ENCODE measurements at regions not wholly inside any gene's neighbourhood (a gene's known extent, or its start where the extent isn't known, plus 50 kb on each side); places are given as distances from the start of the nearest gene placed in this dataset.

DNA sequence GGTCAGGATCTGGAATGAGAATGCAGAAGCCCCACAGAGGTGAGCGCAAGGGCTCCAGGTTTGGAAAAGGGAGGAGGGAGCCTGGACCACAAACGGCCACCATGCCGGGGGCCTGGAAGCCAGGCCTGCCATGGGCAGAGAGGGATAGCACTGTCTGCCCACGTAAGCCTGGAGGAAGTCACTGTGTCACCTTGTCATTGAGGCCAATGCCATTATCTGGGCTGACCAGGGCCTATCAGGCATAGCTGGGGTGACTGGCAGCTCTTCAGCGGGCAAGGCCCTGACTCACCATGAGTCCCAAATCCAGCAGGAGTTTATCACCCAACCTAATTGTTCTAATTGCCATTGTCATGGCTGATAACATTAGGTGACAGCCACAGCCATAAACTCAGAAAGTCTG lies 84.6 kb downstream of the MATN1 start:
- FAIRE-seq (no peak), DNase-seq (ENCODE audit: insufficient read length, low spot score) (no peak)
- TF ChIP-seq PAX5 (IDR thresholded peaks at IDR 0.05; ENCODE audit: insufficient read depth, low read length, severe bottlenecking) (no peak), POU2F2 (IDR thresholded peaks at IDR 0.05; ENCODE audit: low read depth, low read length) (no peak), POLR2A (IDR thresholded peaks at IDR 0.05; ENCODE audit: low read depth, low read length) (no peak), SPI1 (IDR thresholded peaks at IDR 0.05; ENCODE audit: low read depth, low read length) (no peak), TAF1 (IDR thresholded peaks at IDR 0.05; ENCODE audit: low read depth, low read length) (no peak), POLR2AphosphoS5 (IDR thresholded peaks at IDR 0.05; ENCODE audit: low read depth, low read length) (no peak)

DNA sequence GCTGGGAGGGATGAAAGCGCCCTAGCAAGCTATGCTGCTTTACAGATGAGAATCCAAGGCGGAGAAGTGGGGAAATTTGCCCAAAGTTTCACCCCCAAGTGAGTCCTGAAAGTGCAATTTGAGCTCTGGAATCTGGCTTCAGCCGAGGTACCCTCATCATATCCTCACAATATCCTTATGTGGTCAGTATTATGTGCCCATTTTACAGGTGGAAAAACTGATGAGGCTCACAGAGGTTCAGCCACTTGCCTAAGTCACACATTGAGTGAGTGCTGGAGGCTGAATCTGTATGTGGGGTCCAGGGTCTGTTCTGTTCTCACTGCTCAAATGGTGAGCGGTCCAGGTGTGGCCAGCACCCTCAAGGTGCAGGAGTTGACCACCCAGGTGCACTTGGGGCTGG lies 85.3 kb downstream of the MATN1 start:
- FAIRE-seq (no peak), DNase-seq (ENCODE audit: insufficient read length, low spot score) (no peak)
- TF ChIP-seq PAX5 (IDR thresholded peaks at IDR 0.05; ENCODE audit: insufficient read depth, low read length, severe bottlenecking) (no peak), TAF1 (IDR thresholded peaks at IDR 0.05; ENCODE audit: low read depth, low read length) (no peak), POU2F2 (IDR thresholded peaks at IDR 0.05; ENCODE audit: low read depth, low read length) (no peak), POLR2A (IDR thresholded peaks at IDR 0.05; ENCODE audit: low read depth, low read length) (no peak), POLR2AphosphoS5 (IDR thresholded peaks at IDR 0.05; ENCODE audit: low read depth, low read length) (no peak), SPI1 (IDR thresholded peaks at IDR 0.05; ENCODE audit: low read depth, low read length) (no peak)

DNA sequence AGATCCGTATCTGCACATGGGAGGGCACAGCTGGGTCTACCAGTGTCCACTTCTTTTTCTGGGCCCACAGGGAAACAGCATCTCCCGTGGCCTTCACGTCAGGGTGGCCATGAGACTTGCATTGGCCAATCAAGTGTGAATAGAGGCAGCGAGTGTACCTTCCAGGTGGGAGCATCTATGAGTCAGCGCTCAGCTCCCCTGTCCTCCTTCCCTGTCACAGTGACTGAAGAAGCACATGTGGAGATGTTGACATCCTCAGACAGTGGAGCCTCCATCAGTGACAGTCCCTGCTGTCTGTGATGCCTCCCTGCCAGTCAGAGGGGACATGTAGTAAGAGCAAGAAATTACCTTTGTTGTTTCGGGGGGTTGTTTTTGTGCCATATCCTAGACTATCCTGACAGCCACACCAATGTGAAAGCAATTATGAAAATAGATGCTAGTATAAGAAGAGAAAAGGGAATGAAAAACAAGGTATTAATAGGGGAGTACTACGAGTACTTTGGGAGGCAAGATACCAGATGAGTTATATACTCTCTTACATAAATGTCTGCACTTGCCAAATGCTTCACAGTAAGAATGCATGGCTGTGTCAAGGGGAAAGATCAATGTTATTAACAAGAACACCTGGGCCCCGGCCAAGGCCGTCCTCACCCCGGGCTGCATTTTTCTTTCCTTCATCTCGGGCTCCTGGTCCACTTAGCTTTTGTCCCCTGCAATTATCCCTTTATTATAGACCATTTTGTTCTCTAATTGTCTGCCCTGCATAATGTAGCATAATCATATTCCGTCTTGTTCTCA lies 86.0 kb downstream of the MATN1 start:
- FAIRE-seq, result no peak
- DNase-seq (ENCODE audit: insufficient read length, low spot score), result no peak
- no peak for TF ChIP-seq TAF1 (IDR thresholded peaks at IDR 0.05; ENCODE audit: low read depth, low read length)
- no peak for TF ChIP-seq POLR2AphosphoS5 (IDR thresholded peaks at IDR 0.05; ENCODE audit: low read depth, low read length)
- TF ChIP-seq PAX5 (IDR thresholded peaks at IDR 0.05; ENCODE audit: insufficient read depth, low read length, severe bottlenecking), result no peak
- TF ChIP-seq POU2F2 (IDR thresholded peaks at IDR 0.05; ENCODE audit: low read depth, low read length), result no peak
- no peak for TF ChIP-seq POLR2A (IDR thresholded peaks at IDR 0.05; ENCODE audit: low read depth, low read length)
- no peak for TF ChIP-seq SPI1 (IDR thresholded peaks at IDR 0.05; ENCODE audit: low read depth, low read length)

DNA sequence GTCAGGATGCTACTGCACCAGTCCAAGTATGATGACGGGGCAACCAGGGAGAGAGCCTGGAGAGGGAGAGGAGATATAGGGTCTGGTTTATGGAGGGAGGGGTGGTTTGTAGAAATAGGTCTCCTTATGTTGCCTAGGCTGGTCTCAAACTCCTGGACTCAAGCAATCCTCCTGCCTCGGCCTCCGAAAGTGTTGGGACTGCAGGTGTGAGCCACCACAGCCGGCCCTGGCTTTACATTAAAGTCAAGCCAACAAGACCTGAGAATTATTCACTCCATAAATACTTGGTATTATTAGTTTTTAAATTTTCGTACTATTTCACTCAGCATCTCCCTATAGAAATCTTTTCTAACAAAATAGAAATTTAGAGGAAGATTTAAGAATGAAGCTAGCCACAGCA lies 86.8 kb downstream of the MATN1 start:
- FAIRE-seq (no peak), DNase-seq (ENCODE audit: insufficient read length, low spot score) (no peak)
- no peak for TF ChIP-seq POLR2A (IDR thresholded peaks at IDR 0.05; ENCODE audit: low read depth, low read length)
- TF ChIP-seq SPI1 (IDR thresholded peaks at IDR 0.05; ENCODE audit: low read depth, low read length), result no peak
- TF ChIP-seq POLR2AphosphoS5 (IDR thresholded peaks at IDR 0.05; ENCODE audit: low read depth, low read length), result no peak
- TF ChIP-seq TAF1 (IDR thresholded peaks at IDR 0.05; ENCODE audit: low read depth, low read length), result no peak
- TF ChIP-seq POU2F2 (IDR thresholded peaks at IDR 0.05; ENCODE audit: low read depth, low read length), result no peak
- no peak for TF ChIP-seq PAX5 (IDR thresholded peaks at IDR 0.05; ENCODE audit: insufficient read depth, low read length, severe bottlenecking)

DNA sequence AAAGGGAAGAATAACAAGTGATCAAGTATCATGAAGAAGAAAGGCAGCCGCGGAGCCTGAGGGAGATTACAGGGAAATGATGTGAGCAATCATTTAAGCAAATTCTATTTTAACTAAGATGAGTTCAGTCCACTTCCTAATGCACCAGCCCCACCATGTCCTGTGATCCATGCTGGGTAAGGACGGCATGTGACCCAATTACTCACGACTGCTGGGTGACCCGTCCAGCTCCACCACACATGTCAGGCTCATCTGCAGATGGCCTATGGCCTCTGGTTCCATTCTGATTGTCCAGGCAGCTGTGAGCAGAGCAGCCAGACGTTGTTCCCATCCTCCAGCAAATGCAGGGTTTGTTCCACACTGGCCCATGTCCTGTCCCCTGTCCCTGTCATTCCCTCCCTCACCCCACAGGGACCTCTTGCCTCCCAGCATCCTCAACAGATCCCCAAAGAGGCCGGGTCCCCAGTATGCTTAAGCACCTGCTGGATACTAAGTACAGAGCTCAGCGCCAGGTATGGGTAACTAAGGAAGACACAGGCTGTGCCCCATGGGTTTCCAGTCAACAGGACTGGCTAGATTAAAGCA lies 87.9 kb downstream of the MATN1 start:
- DNase-seq (ENCODE audit: insufficient read length, low spot score), result no peak
- TF ChIP-seq POLR2AphosphoS5 (IDR thresholded peaks at IDR 0.05; ENCODE audit: low read depth, low read length) (no peak), SPI1 (IDR thresholded peaks at IDR 0.05; ENCODE audit: low read depth, low read length) (no peak), POU2F2 (IDR thresholded peaks at IDR 0.05; ENCODE audit: low read depth, low read length) (no peak), POLR2A (IDR thresholded peaks at IDR 0.05; ENCODE audit: low read depth, low read length) (no peak), PAX5 (IDR thresholded peaks at IDR 0.05; ENCODE audit: insufficient read depth, low read length, severe bottlenecking) (no peak), TAF1 (IDR thresholded peaks at IDR 0.05; ENCODE audit: low read depth, low read length) (no peak)
- FAIRE-seq, result no peak

DNA sequence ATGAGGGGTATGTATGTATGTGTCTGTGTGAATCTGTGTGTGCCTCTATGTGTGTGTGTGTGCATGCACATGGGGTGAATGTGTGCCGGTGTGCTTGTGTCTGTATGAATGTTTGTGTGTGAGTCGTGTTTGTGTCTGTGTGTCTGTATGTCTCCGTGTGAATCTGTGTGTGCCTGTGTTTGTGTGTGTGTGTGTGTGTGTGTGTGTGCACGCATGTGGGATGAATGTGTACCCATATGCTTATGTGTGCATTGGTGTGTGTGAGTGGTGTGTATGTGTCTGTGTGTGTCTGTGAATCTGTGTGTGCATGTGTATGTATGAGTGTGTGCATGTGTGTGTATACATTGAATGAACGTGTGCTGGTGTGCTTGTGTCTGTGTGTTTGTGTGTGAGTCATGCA lies 88.9 kb downstream of the MATN1 start:
- no peak for DNase-seq (ENCODE audit: insufficient read length, low spot score)
- no peak for TF ChIP-seq POLR2AphosphoS5 (IDR thresholded peaks at IDR 0.05; ENCODE audit: low read depth, low read length)
- TF ChIP-seq TAF1 (IDR thresholded peaks at IDR 0.05; ENCODE audit: low read depth, low read length), result no peak
- FAIRE-seq, result no peak

DNA sequence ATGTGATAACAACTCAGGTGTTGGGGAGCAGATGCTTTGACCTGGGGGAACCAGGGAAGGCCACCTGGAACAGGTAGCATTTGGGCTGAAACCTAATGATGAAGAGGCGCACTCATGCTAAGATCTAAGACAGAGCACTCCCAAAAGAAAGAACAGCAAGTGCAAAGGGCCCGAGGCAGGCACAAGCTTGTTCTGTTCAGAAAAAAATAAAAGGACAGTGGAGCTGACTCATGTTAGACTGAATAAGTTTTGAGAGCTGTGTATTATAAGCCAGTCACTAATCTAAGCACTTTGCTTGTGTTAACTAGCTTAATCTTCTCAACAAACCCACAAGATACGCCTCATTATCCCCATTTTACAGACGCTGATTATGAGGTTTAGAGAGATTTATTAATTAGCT lies 90.1 kb downstream of the MATN1 start:
- FAIRE-seq (no peak), DNase-seq (ENCODE audit: insufficient read length, low spot score) (no peak)
- TF ChIP-seq POLR2AphosphoS5 (IDR thresholded peaks at IDR 0.05; ENCODE audit: low read depth, low read length), result no peak
- TF ChIP-seq POU2F2 (IDR thresholded peaks at IDR 0.05; ENCODE audit: low read depth, low read length), result no peak
- TF ChIP-seq TAF1 (IDR thresholded peaks at IDR 0.05; ENCODE audit: low read depth, low read length), result no peak
- TF ChIP-seq PAX5 (IDR thresholded peaks at IDR 0.05; ENCODE audit: insufficient read depth, low read length, severe bottlenecking), result no peak
- no peak for TF ChIP-seq POLR2A (IDR thresholded peaks at IDR 0.05; ENCODE audit: low read depth, low read length)
- no peak for TF ChIP-seq SPI1 (IDR thresholded peaks at IDR 0.05; ENCODE audit: low read depth, low read length)

DNA sequence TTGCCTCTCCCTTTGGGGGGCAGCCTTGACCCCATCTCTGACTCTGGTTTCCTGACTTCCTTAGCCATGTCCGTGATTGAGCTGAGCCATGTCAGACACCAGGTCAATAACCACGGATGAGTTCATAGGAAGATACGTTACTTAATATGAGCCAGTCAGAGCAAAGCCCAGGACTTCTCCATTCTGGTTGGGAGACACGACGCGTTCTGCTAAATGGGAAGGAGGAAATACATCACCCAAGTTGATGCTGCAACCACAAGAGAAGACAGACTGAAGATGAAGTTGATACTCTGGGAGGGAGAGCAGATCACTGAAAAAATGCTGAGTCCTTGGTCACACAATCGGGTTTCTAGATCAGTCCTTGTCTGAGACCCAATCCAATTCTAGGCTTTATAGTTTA lies 90.9 kb downstream of the MATN1 start:
- TF ChIP-seq POU2F2 (IDR thresholded peaks at IDR 0.05; ENCODE audit: low read depth, low read length) (no peak), POLR2AphosphoS5 (IDR thresholded peaks at IDR 0.05; ENCODE audit: low read depth, low read length) (no peak), PAX5 (IDR thresholded peaks at IDR 0.05; ENCODE audit: insufficient read depth, low read length, severe bottlenecking) (no peak), SPI1 (IDR thresholded peaks at IDR 0.05; ENCODE audit: low read depth, low read length) (no peak), POLR2A (IDR thresholded peaks at IDR 0.05; ENCODE audit: low read depth, low read length) (no peak), TAF1 (IDR thresholded peaks at IDR 0.05; ENCODE audit: low read depth, low read length) (no peak)
- DNase-seq (ENCODE audit: insufficient read length, low spot score) (no peak), FAIRE-seq (no peak)

DNA sequence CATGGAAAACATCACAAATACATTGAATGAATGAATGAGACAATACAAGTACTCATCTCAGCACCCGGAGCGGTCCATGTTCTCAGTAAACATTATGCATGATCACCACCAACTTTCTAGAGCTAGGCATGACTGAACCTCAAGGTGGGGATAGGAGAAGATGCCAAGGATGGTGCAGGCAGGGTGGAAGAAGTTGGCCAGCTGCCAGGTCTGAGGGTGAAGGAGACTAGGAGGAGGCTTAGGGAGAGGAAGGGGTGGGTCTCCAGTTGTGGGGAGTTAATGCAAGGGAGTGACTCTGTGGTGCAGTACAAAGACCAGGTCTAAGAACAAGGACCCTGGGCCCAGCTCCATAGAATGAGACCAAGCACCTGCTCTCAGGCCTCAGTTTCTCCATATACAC lies 91.7 kb downstream of the MATN1 start:
- no peak for FAIRE-seq
- no peak for DNase-seq (ENCODE audit: insufficient read length, low spot score)
- no peak for TF ChIP-seq PAX5 (IDR thresholded peaks at IDR 0.05; ENCODE audit: insufficient read depth, low read length, severe bottlenecking)
- no peak for TF ChIP-seq POLR2A (IDR thresholded peaks at IDR 0.05; ENCODE audit: low read depth, low read length)
- no peak for TF ChIP-seq POLR2AphosphoS5 (IDR thresholded peaks at IDR 0.05; ENCODE audit: low read depth, low read length)
- TF ChIP-seq SPI1 (IDR thresholded peaks at IDR 0.05; ENCODE audit: low read depth, low read length), result no peak
- no peak for TF ChIP-seq TAF1 (IDR thresholded peaks at IDR 0.05; ENCODE audit: low read depth, low read length)
- no peak for TF ChIP-seq POU2F2 (IDR thresholded peaks at IDR 0.05; ENCODE audit: low read depth, low read length)
